22Rv1 (cell line): ENCODE measurements at regions not wholly inside any gene's neighbourhood (a gene's known extent, or its start where the extent isn't known, plus 50 kb on each side); places are given as distances from the start of the nearest gene placed in this dataset.

ENCODE experiments used
- H3K27ac ChIP-seq: fragments of 450-650 bp; 2 replicates; pipeline ENCODE4 v1.5.1; 2017
- CTCF ChIP-seq: fragments of 450-650 bp; IDR thresholded peaks from 2 replicates; pipeline ENCODE4 v1.5.1; 2017; ENCODE audit warnings: mild to moderate bottlenecking
- ZFX ChIP-seq: fragments of 450-650 bp; IDR thresholded peaks from 2 replicates; pipeline ENCODE4 v1.6.1; 2017; ENCODE audit warnings: antibody characterized with exemption, borderline replicate concordance

GRCh38 chr13:106786006-106786563 is 218.1 kb upstream of the ARGLU1 start:
- H3K27ac ChIP-seq, result no peak overlapping the region
- TF ChIP-seq CTCF (no peak), ZFX (no peak)

- TF ChIP-seq ZFX (no peak), CTCF (no peak)
Measured at GRCh38 chr13:106774621-106775020, 206.7 kb upstream of the ARGLU1 start.

GRCh38 chr13:106772006-106772601 is 204.2 kb upstream of the ARGLU1 start:
- TF ChIP-seq CTCF, result no peak
- TF ChIP-seq ZFX, result no peak
- H3K27ac ChIP-seq, result no peak overlapping the region

More at GRCh38 chr13:106774621-106775020, 206.7 kb upstream of the ARGLU1 start:
- no peak overlapping the region for H3K27ac ChIP-seq

- no peak for TF ChIP-seq CTCF
- TF ChIP-seq ZFX, result no peak
- no peak overlapping the region for H3K27ac ChIP-seq
Measured at GRCh38 chr13:106768991-106769390, 201.1 kb upstream of the ARGLU1 start.

GRCh38 chr13:106762708-106763107 is 194.8 kb upstream of the ARGLU1 start:
- no peak overlapping the region for H3K27ac ChIP-seq
- no peak for TF ChIP-seq ZFX
- TF ChIP-seq CTCF, result no peak

- TF ChIP-seq ZFX (no peak), CTCF (no peak)
Measured at GRCh38 chr13:106756446-106756845, 188.5 kb upstream of the ARGLU1 start.

GRCh38 chr13:106755542-106755941 is 187.6 kb upstream of the ARGLU1 start:
- no peak for TF ChIP-seq CTCF
- no peak for TF ChIP-seq ZFX
- H3K27ac ChIP-seq, result no peak overlapping the region

More at GRCh38 chr13:106756446-106756845, 188.5 kb upstream of the ARGLU1 start:
- no peak overlapping the region for H3K27ac ChIP-seq
